B cell (primary cell): ENCODE measurements at regions not wholly inside any gene's neighbourhood (a gene's known extent, or its start where the extent isn't known, plus 50 kb on each side); places are given as distances from the start of the nearest gene placed in this dataset.

Experiments used
- ATAC-seq: fragments of 200-7000 bp; cut with Tn5 transposase; one replicate; pipeline ENCODE4 v1.10.0; 2021; ENCODE audit warnings: low read depth, mild to moderate bottlenecking, moderate number of reproducible peaks, moderate library complexity
- CTCF ChIA-PET: fragments of 350-600 bp; sonication (Branson Sonifier 250); formaldehyde crosslinking; loops from one replicate; lab custom pipeline; 2021; ENCODE audit warnings: antibody characterized with exemption, inconsistent platforms; lab: Charles Lee
- POLR2A ChIA-PET: fragments of 350-600 bp; sonication (Branson Sonifier 250); formaldehyde crosslinking; loops from one replicate; lab custom pipeline; 2021; ENCODE audit warnings: antibody characterized with exemption; lab: Charles Lee
- DNase-seq: peaks from one replicate; pipeline ENCODE4 v3.0.0; 2013
- H2AFZ ChIP-seq: 2 replicates; pipeline ENCODE4 v1.6.1; 2012; ENCODE audit warnings: mild to moderate bottlenecking, low read depth, low read length; ENCODE audit not compliant: insufficient read depth, poor library complexity, severe bottlenecking
- H3K27ac ChIP-seq, 2 donors: 1 replicate in 1 of 2; 2 replicates in 1 of 2; pipeline ENCODE4 v1.5.1; 2012 to 2013; ENCODE audit warnings: low read length in 2 of 2, mild to moderate bottlenecking in 2 of 2, moderate library complexity in 1 of 2
- H3K27me3 ChIP-seq, 4 experiments: fragments of 200-600 bp in 1 of 4; sonication (generic) in 1 of 4; replicated peaks in 1 of 4; 1 replicate in 2 of 4; 2 replicates in 2 of 4; pipeline versions ENCODE4 v1.6.1 to v1.7.0; 2013 to 2016; ENCODE audit warnings: low read length in 3 of 4, mild to moderate bottlenecking in 2 of 4, mixed read lengths in 1 of 4, moderate library complexity in 1 of 4; ENCODE audit not compliant: insufficient read depth in 4 of 4, control insufficient read depth in 3 of 4; ENCODE audit errors: control extremely low read depth in 1 of 4
- H3K36me3 ChIP-seq, 2 experiments: replicated peaks in 1 of 2; 1 replicate in 1 of 2; 2 replicates in 1 of 2; pipeline versions ENCODE4 v1.6.1 to v1.7.1; 2013; ENCODE audit warnings: low read length in 1 of 2; ENCODE audit not compliant: insufficient read depth in 2 of 2, control insufficient read depth in 1 of 2; ENCODE audit errors: control extremely low read depth in 1 of 2, extremely low read depth in 1 of 2
- H3K4me1 ChIP-seq, 2 donors: fragments of 200-600 bp in 1 of 2; sonication (generic) in 1 of 2; 1 replicate in 1 of 2; 2 replicates in 1 of 2; pipeline versions ENCODE4 v1.5.1 to v1.6.1; 2013 to 2017; ENCODE audit warnings: low read length in 2 of 2; ENCODE audit not compliant: control insufficient read depth in 2 of 2, insufficient read depth in 2 of 2
- H3K4me2 ChIP-seq: replicated peaks from 2 replicates; pipeline ENCODE3; 2012; ENCODE audit warnings: mild to moderate bottlenecking, low read depth, low read length; ENCODE audit not compliant: poor library complexity, severe bottlenecking
- H3K4me3 ChIP-seq, 5 experiments: fragments of 200-600 bp in 1 of 5; sonication (generic) in 1 of 5; 1 replicate in 3 of 5; 2 replicates in 2 of 5; pipeline versions ENCODE4 v1.5.1 to v1.7.0; 2011 to 2016; ENCODE audit warnings: low read length in 4 of 5, mild to moderate bottlenecking in 4 of 5, low read depth in 2 of 5, control low read depth in 1 of 5, moderate library complexity in 1 of 5; ENCODE audit not compliant: insufficient read depth in 1 of 5; ENCODE audit errors: control extremely low read depth in 1 of 5, extremely low read depth in 1 of 5
- H3K79me2 ChIP-seq: fragments of 200-600 bp; sonication (generic); one replicate; pipeline ENCODE4 v1.6.0; 2016; ENCODE audit warnings: low read length; ENCODE audit not compliant: control insufficient read depth, insufficient read depth
- H3K9ac ChIP-seq: fragments of 200-600 bp; sonication (generic); 2 replicates; pipeline ENCODE4 v1.6.1; 2017; ENCODE audit warnings: mild to moderate bottlenecking, low read length, moderate library complexity
- H3K9me3 ChIP-seq, 3 donors: one replicate each; pipeline versions ENCODE4 v1.6.1 to v1.7.1; 2013; ENCODE audit warnings: low read length in 2 of 3; ENCODE audit not compliant: control insufficient read depth in 2 of 3, insufficient read depth in 1 of 3; ENCODE audit errors: control extremely low read depth in 1 of 3
- H4K20me1 ChIP-seq: 2 replicates; pipeline ENCODE4 v1.6.0; 2012; ENCODE audit warnings: mild to moderate bottlenecking, low read length; ENCODE audit not compliant: insufficient read depth, control insufficient read depth, poor library complexity, severe bottlenecking
- H3K27ac Mint-ChIP-seq: one replicate; pipeline ENCODE4 v1.8.0; 2021; ENCODE audit warnings: mixed read lengths
- H3K27me3 Mint-ChIP-seq: one replicate; pipeline ENCODE4 v1.8.0; 2021; ENCODE audit warnings: mixed read lengths
- H3K4me1 Mint-ChIP-seq: one replicate; pipeline ENCODE4 v1.8.0; 2021; ENCODE audit warnings: mixed read lengths
- H3K4me3 Mint-ChIP-seq: one replicate; pipeline ENCODE4 v1.8.0; 2021; ENCODE audit warnings: mixed read lengths
- H3K9me3 Mint-ChIP-seq: one replicate; pipeline ENCODE4 v1.8.0; 2022; ENCODE audit warnings: mixed read lengths; ENCODE audit not compliant: insufficient read depth
- CTCF ChIP-seq: fragments of 200-600 bp; IDR thresholded peaks from one replicate; pipeline ENCODE4 v1.8.0; 2022; ENCODE audit warnings: antibody characterized with exemption, mild to moderate bottlenecking
- EZH2 ChIP-seq: IDR thresholded peaks from 2 replicates; pipeline ENCODE4 v1.6.1; 2012; ENCODE audit warnings: borderline replicate concordance, low read depth, mild to moderate bottlenecking, moderate library complexity, low read length; ENCODE audit not compliant: insufficient read depth, poor library complexity, severe bottlenecking
- WGBS: methylation state at CpG from one replicate; pipeline ENCODE4 v1.1.5; 2013; ENCODE audit warnings: missing lambda C conversion rate; ENCODE audit not compliant: insufficient coverage; 5-methylcytosine and 5-hydroxymethylcytosine counted together
- intact Hi-C: fragments of 100-400 bp; cut with micrococcal nuclease; formaldehyde crosslinking; loops from one replicate; pipeline ENCODE4 v1.10.0; 2022

DNA sequence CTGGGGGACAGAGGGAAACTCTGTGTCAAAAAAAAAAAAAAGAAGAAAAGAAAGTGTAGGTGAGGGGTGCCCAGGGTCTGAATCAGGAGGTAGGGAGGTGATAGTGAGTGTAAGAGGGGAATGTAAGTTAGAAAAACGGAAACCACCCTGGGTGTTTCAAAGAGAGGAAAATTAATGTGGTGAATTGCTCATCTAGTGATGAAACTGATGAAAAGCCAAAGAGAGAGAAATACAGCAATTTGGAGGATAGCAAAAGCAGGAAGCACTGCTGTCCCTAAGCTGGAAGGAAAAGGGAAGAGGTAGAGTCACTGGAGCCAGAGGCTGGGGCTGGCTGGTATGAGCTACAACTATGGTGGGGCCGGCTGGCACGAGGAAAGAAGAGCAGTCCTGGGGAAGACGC is 85.0 kb upstream of the CEP85L start:
- Histone ChIP-seq H3K9ac (no peak overlapping the region), H3K27me3 (peaks cover 0 to 3% (median 2%) of the 10 kb centered on the region in 4 experiments), H4K20me1 (no peaks in the 10 kb centered on the region), H3K36me3 (no peaks in the 10 kb centered on the region), H2AFZ (no peak overlapping the region), H3K4me1 (peaks cover 0 to 5% of the 10 kb centered on the region in 2 donors), H3K4me3 (no peak overlapping the region), H3K4me2 (no peak overlapping the region), H3K9me3 (no peaks in the 10 kb centered on the region), H3K27ac (no peak overlapping the region), H3K79me2 (no peaks in the 10 kb centered on the region)
- TF ChIP-seq EZH2: no peak
- TF ChIP-seq CTCF: no peak
- ChIA-PET POLR2A (no interaction called here), CTCF (interaction anchor here (1.0 to 5.5 kb wide), 2 partner anchors 16 to 171 kb away, joined by 3 to 36 read pairs; no protein-coding TSS in a partner anchor)
- Mint-ChIP-seq H3K27me3 (peaks cover 3% of the 10 kb centered on the region), H3K27ac (peak overlapping the region; percentile 16), H3K9me3 (no peaks in the 10 kb centered on the region), H3K4me1 (peaks cover 5% of the 10 kb centered on the region), H3K4me3 (no peak overlapping the region)
- no peak for ATAC-seq
- intact Hi-C loops: no loop called here
- DNase-seq: no peak
- 92% methylated on average over 1 of the region's 4 CpGs for WGBS

- Histone ChIP-seq H3K9me3 (no peaks in the 10 kb centered on the region), H3K36me3 (no peaks in the 10 kb centered on the region), H3K79me2 (no peaks in the 10 kb centered on the region), H3K4me1 (peaks cover 0 to 5% of the 10 kb centered on the region in 2 donors), H3K4me3 (no peak overlapping the region), H4K20me1 (no peaks in the 10 kb centered on the region), H3K27ac (no peak overlapping the region), H3K27me3 (peaks cover 0 to 3% (median 2%) of the 10 kb centered on the region in 4 experiments), H2AFZ (peak overlapping the region; percentile 10), H3K4me2 (no peak overlapping the region), H3K9ac (no peak overlapping the region)
- peaks cover 5% of the 10 kb centered on the region for H3K4me1 Mint-ChIP-seq
- no peaks in the 10 kb centered on the region for H3K9me3 Mint-ChIP-seq
- no peak overlapping the region for H3K4me3 Mint-ChIP-seq
- DNase-seq (peak; percentile 52), ATAC-seq (peak; percentile 45)
- TF ChIP-seq EZH2 (no peak), CTCF (peak; percentile 38)
- POLR2A ChIA-PET: no interaction called here
- H3K27me3 Mint-ChIP-seq: peaks cover 3% of the 10 kb centered on the region
- no peak overlapping the region for H3K27ac Mint-ChIP-seq
- no CpG with 5 or more reads among the region's 2 CpGs for WGBS
- CTCF ChIA-PET: interaction anchor here (1.2 to 5.5 kb wide), 3 partner anchors 46 to 170 kb away, joined by 3 to 36 read pairs (median 4); partner anchors contain the start of gene CEP85L
- intact Hi-C loops: loop anchor here (1.0 kb wide), 1 partner anchor 170 kb away; no protein-coding TSS in a partner anchor
These were observed 83.9 kb upstream of the CEP85L start for GRCh38 chr6:118735320-118735719.
